Uterus (tissue), 2 donors: ENCODE measurements at regions not wholly inside any gene's neighbourhood (a gene's known extent, or its start where the extent isn't known, plus 50 kb on each side); places are given as distances from the start of the nearest gene placed in this dataset.

Experiments
- CTCF ChIP-seq, 4 experiments: fragments of 200-600 bp in 2 of 4; fragments of 450-650 bp in 2 of 4; sonication (generic) in 2 of 4; IDR thresholded peaks; one replicate each; pipeline ENCODE4 v1.5.1; 2016 to 2019; ENCODE audit warnings: antibody characterized with exemption in 4 of 4, mild to moderate bottlenecking in 2 of 4, moderate library complexity in 1 of 4
- POLR2A ChIP-seq, 2 donors: fragments of 450-650 bp; IDR thresholded peaks; one replicate each; pipeline ENCODE4 v1.6.1; 2016; ENCODE audit warnings: antibody characterized with exemption in 2 of 2, mild to moderate bottlenecking in 1 of 2, moderate library complexity in 1 of 2

- TF ChIP-seq CTCF (IDR thresholded peaks at IDR 0.05) = no peak
- TF ChIP-seq POLR2A (IDR thresholded peaks at IDR 0.05) = no peak
These were observed 274.9 kb downstream of the SPRY2 start for GRCh38 chr13:80065996-80066395.
